SJCRH30 (cell line): ENCODE measurements at regions not wholly inside any gene's neighbourhood (a gene's known extent, or its start where the extent isn't known, plus 50 kb on each side); places are given as distances from the start of the nearest gene placed in this dataset.

Experiments
- DNase-seq, 2 experiments: peaks; one replicate each; pipeline ENCODE4 v3.0.0-alpha.2; 2015 to 2020
- H3K27ac ChIP-seq: fragments of 250-450 bp; sonication (Bioruptor Pico); 2 replicates; pipeline ENCODE4 v1.5.1; 2020; ENCODE audit warnings: mild to moderate bottlenecking, moderate library complexity
- H3K27me3 ChIP-seq: fragments of 250-450 bp; sonication (Bioruptor Pico); 2 replicates; pipeline ENCODE4 v1.5.1; 2020; ENCODE audit warnings: mild to moderate bottlenecking, moderate library complexity
- H3K36me3 ChIP-seq: fragments of 250-450 bp; sonication (Bioruptor Pico); 2 replicates; pipeline ENCODE4 v1.5.1; 2020; ENCODE audit warnings: mild to moderate bottlenecking, moderate library complexity
- H3K4me1 ChIP-seq: fragments of 250-450 bp; sonication (Bioruptor Pico); 2 replicates; pipeline ENCODE4 v1.5.1; 2020; ENCODE audit warnings: mild to moderate bottlenecking, moderate library complexity
- H3K4me3 ChIP-seq: fragments of 250-450 bp; sonication (Bioruptor Pico); 2 replicates; pipeline ENCODE4 v1.5.1; 2020; ENCODE audit warnings: mild to moderate bottlenecking, moderate library complexity
- H3K9me3 ChIP-seq: fragments of 250-450 bp; sonication (Bioruptor Pico); replicated peaks from 2 replicates; pipeline ENCODE4 v1.5.1; 2020; ENCODE audit warnings: mild to moderate bottlenecking, moderate library complexity

- H3K9me3 ChIP-seq: no peaks in the 10 kb centered on the region
- no peaks in the 10 kb centered on the region for H3K36me3 ChIP-seq
- peaks cover 18% of the 10 kb centered on the region for H3K4me1 ChIP-seq
- no peak for DNase-seq
- H3K4me3 ChIP-seq: no peak overlapping the region
- no peaks in the 10 kb centered on the region for H3K27me3 ChIP-seq
- no peak overlapping the region for H3K27ac ChIP-seq
Measured at GRCh38 chr2:16316456-16317210, 349.0 kb downstream of the CYRIA start.

- DNase-seq: no peak
- Histone ChIP-seq H3K27ac (no peak overlapping the region), H3K4me1 (peaks cover 18% of the 10 kb centered on the region), H3K36me3 (no peaks in the 10 kb centered on the region), H3K4me3 (no peak overlapping the region), H3K9me3 (no peaks in the 10 kb centered on the region), H3K27me3 (no peaks in the 10 kb centered on the region)
Measured at GRCh38 chr2:16315908-16316307, 349.7 kb downstream of the CYRIA start.

- H3K4me1 ChIP-seq: peaks cover 18% of the 10 kb centered on the region
- no peaks in the 10 kb centered on the region for H3K27me3 ChIP-seq
- H3K9me3 ChIP-seq: no peaks in the 10 kb centered on the region
- H3K4me3 ChIP-seq: no peak overlapping the region
- no peak for DNase-seq
- no peak overlapping the region for H3K27ac ChIP-seq
- H3K36me3 ChIP-seq: no peaks in the 10 kb centered on the region
Measured at GRCh38 chr2:16315458-16315835, 350.2 kb downstream of the CYRIA start.

GRCh38 chr2:16314691-16315457 is 350.8 kb downstream of the CYRIA start:
- DNase-seq: no peak
- Histone ChIP-seq H3K36me3 (no peaks in the 10 kb centered on the region), H3K9me3 (no peaks in the 10 kb centered on the region), H3K4me3 (no peak overlapping the region), H3K27me3 (no peaks in the 10 kb centered on the region), H3K4me1 (peaks cover 18% of the 10 kb centered on the region), H3K27ac (no peak overlapping the region)

GRCh38 chr2:16314001-16314400 is 351.6 kb downstream of the CYRIA start:
- Histone ChIP-seq H3K9me3 (no peaks in the 10 kb centered on the region), H3K4me1 (peaks cover 11% of the 10 kb centered on the region), H3K27ac (no peak overlapping the region), H3K36me3 (no peaks in the 10 kb centered on the region), H3K27me3 (no peaks in the 10 kb centered on the region), H3K4me3 (no peak overlapping the region)
- no peak for DNase-seq

- Histone ChIP-seq H3K36me3 (no peaks in the 10 kb centered on the region), H3K4me1 (peaks cover 5% of the 10 kb centered on the region), H3K9me3 (no peaks in the 10 kb centered on the region), H3K27ac (no peak overlapping the region), H3K4me3 (no peak overlapping the region), H3K27me3 (no peaks in the 10 kb centered on the region)
- no peak for DNase-seq
Measured at GRCh38 chr2:16313235-16313975, 352.2 kb downstream of the CYRIA start.

- H3K4me1 ChIP-seq: no peaks in the 10 kb centered on the region
- H3K27ac ChIP-seq: no peak overlapping the region
- H3K27me3 ChIP-seq: no peaks in the 10 kb centered on the region
- DNase-seq: no peak
- 0 out of 2 replicates have a peak, but pooled peaks cover 2% of the 10 kb centered on the region for H3K9me3 ChIP-seq
- H3K36me3 ChIP-seq: no peaks in the 10 kb centered on the region
- H3K4me3 ChIP-seq: no peak overlapping the region
Measured at GRCh38 chr2:16312771-16313170, 352.9 kb downstream of the CYRIA start.

- no peaks in the 10 kb centered on the region for H3K36me3 ChIP-seq
- DNase-seq: no peak
- no peak overlapping the region for H3K4me3 ChIP-seq
- H3K27me3 ChIP-seq: no peaks in the 10 kb centered on the region
- no peak overlapping the region for H3K27ac ChIP-seq
- 0 out of 2 replicates have a peak, but pooled peaks cover 2% of the 10 kb centered on the region for H3K9me3 ChIP-seq
- no peaks in the 10 kb centered on the region for H3K4me1 ChIP-seq
Measured at GRCh38 chr2:16311521-16312440, 353.9 kb downstream of the CYRIA start.

- no peaks in the 10 kb centered on the region for H3K36me3 ChIP-seq
- H3K9me3 ChIP-seq: 0 out of 2 replicates have a peak, but pooled peaks cover 2% of the 10 kb centered on the region
- no peak overlapping the region for H3K4me3 ChIP-seq
- H3K27ac ChIP-seq: no peak overlapping the region
- DNase-seq: no peak
- no peaks in the 10 kb centered on the region for H3K4me1 ChIP-seq
- no peaks in the 10 kb centered on the region for H3K27me3 ChIP-seq
Measured at GRCh38 chr2:16308816-16309215, 356.8 kb downstream of the CYRIA start.

GRCh38 chr2:16304876-16305590 is 360.6 kb downstream of the CYRIA start:
- H3K36me3 ChIP-seq: no peaks in the 10 kb centered on the region
- H3K4me1 ChIP-seq: no peaks in the 10 kb centered on the region
- DNase-seq: no peak
- no peak overlapping the region for H3K4me3 ChIP-seq
- no peaks in the 10 kb centered on the region for H3K27me3 ChIP-seq
- H3K27ac ChIP-seq: no peak overlapping the region
- H3K9me3 ChIP-seq: peaks cover 6% of the 10 kb centered on the region; the same call in 1 of the 2 replicates

- H3K36me3 ChIP-seq: no peaks in the 10 kb centered on the region
- no peak for DNase-seq
- H3K27ac ChIP-seq: no peak overlapping the region
Measured at GRCh38 chr2:16303761-16304160, 361.9 kb downstream of the CYRIA start.

GRCh38 chr2:16303273-16303577 is 362.4 kb downstream of the CYRIA start:
- no peak overlapping the region for H3K27ac ChIP-seq
- no peak for DNase-seq
- H3K36me3 ChIP-seq: no peaks in the 10 kb centered on the region
- no peak overlapping the region for H3K4me3 ChIP-seq
- no peaks in the 10 kb centered on the region for H3K4me1 ChIP-seq
- no peaks in the 10 kb centered on the region for H3K27me3 ChIP-seq
- peaks cover 6% of the 10 kb centered on the region; the same call in 1 of the 2 replicates for H3K9me3 ChIP-seq

More at GRCh38 chr2:16303761-16304160, 361.9 kb downstream of the CYRIA start:
- Histone ChIP-seq H3K9me3 (peaks cover 7% of the 10 kb centered on the region; the same call in 1 of the 2 replicates), H3K4me3 (no peak overlapping the region), H3K4me1 (no peaks in the 10 kb centered on the region), H3K27me3 (no peaks in the 10 kb centered on the region)

- no peaks in the 10 kb centered on the region for H3K27me3 ChIP-seq
- no peak overlapping the region for H3K4me3 ChIP-seq
- no peaks in the 10 kb centered on the region for H3K36me3 ChIP-seq
- no peak overlapping the region for H3K27ac ChIP-seq
- no peak for DNase-seq
- H3K4me1 ChIP-seq: no peaks in the 10 kb centered on the region
- peaks cover 5% of the 10 kb centered on the region; the same call in 1 of the 2 replicates for H3K9me3 ChIP-seq
Measured at GRCh38 chr2:16302431-16303272, 362.3 kb downstream of the MYCN start.
